ENCODE measurements at regions not wholly inside any gene's neighbourhood (a gene's known extent, or its start where the extent isn't known, plus 50 kb on each side); places are given as distances from the start of the nearest gene placed in this dataset.
"Not testable (repeated sequence)": the region's sequence is repeated elsewhere in the genome, so short reads cannot be mapped to it uniquely, and the experiment has no call there.

DNA sequence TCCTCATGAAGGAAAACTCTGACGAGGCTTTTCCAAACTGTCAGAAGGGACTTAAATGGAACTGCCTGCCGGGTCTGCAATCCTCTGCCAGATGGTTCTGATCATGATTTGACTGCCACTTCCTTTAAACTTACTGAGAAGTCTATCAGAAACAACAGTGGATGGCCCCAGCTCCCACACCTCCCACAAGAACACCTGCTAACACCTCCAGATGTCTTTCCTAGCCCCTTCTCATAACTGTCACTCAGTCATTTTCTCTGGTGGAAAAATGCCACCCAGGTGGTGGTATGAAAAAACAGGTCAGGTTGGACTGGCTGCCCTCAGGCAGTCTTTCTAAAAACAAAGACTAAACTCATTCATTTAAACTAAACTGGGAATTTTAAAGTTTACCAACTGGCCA, 66.7 kb upstream of the ABCD3 start:
- Histone ChIP-seq H4K91ac (ENCODE audit: low read depth, low read length) (no peak overlapping the region), H3K4me2 (ENCODE audit: low read length) (no peak overlapping the region), H3K4ac (ENCODE audit: low read depth, low read length) (no peak overlapping the region), H2BK12ac (ENCODE audit: low read length) (no peak overlapping the region), H4K8ac (ENCODE audit: low read depth, low read length) (no peak overlapping the region), H2BK5ac (ENCODE audit: low read depth, low read length, poor library complexity) (no peak overlapping the region), H3K27ac (ENCODE audit: low read depth, low read length) (no peak overlapping the region), H2AK5ac (ENCODE audit: low read length) (no peak overlapping the region), H2AFZ (ENCODE audit: insufficient read depth, low read length, poor library complexity) (no peak overlapping the region), H3K23ac (ENCODE audit: low read length) (no peak overlapping the region), H3K4me1 (ENCODE audit: control insufficient read depth in 1 of 2, insufficient read depth in 2 of 2, low read length in 2 of 2) (peaks cover 2 to 4% of the 10 kb centered on the region in 2 experiments), H3K27me3 (ENCODE audit: insufficient read depth, low read length) (no peaks in the 10 kb centered on the region), H2BK120ac (ENCODE audit: insufficient read depth, low read length, poor library complexity) (no peak overlapping the region), H3K4me3 (ENCODE audit: low read depth, low read length) (no peak overlapping the region), H3K79me2 (ENCODE audit: control insufficient read depth, insufficient read depth, low read length, poor library complexity) (no peaks in the 10 kb centered on the region), H3K14ac (ENCODE audit: low read length) (no peak overlapping the region), H4K12ac (ENCODE audit: low read depth, low read length) (no peak overlapping the region), H3K79me1 (ENCODE audit: low read length) (no peaks in the 10 kb centered on the region), H3K36me3 (ENCODE audit: control insufficient read depth in 1 of 2, insufficient read depth in 2 of 2, low read length in 2 of 2) (no peaks in the 10 kb centered on the region), H3K9ac (ENCODE audit: low read length) (no peak overlapping the region), H3K9me3 (ENCODE audit: insufficient read depth, low read depth, low read length) (no peaks in the 10 kb centered on the region), H3K18ac (ENCODE audit: low read length) (no peak overlapping the region)
- no CpG with 5 or more reads among the region's 2 CpGs for WGBS (ENCODE audit: extremely low coverage, insufficient coverage, insufficient read length)
- peak; percentile 35 to 65 for DNase-seq

- Histone ChIP-seq H4K8ac (ENCODE audit: low read depth, low read length) (no peak overlapping the region), H3K4me2 (ENCODE audit: low read length) (no peak overlapping the region), H3K18ac (ENCODE audit: low read length) (no peak overlapping the region), H2BK12ac (ENCODE audit: low read length) (no peak overlapping the region), H3K27ac (ENCODE audit: low read depth, low read length) (no peak overlapping the region), H4K12ac (ENCODE audit: low read depth, low read length) (no peak overlapping the region), H3K14ac (ENCODE audit: low read length) (no peak overlapping the region), H3K79me1 (ENCODE audit: low read length) (no peaks in the 10 kb centered on the region), H3K27me3 (ENCODE audit: insufficient read depth, low read length) (no peaks in the 10 kb centered on the region), H3K4me1 (ENCODE audit: control insufficient read depth in 1 of 2, insufficient read depth in 2 of 2, low read length in 2 of 2) (peaks cover 1 to 4% of the 10 kb centered on the region in 2 experiments), H4K91ac (ENCODE audit: low read depth, low read length) (no peak overlapping the region), H2AFZ (ENCODE audit: insufficient read depth, low read length, poor library complexity) (no peak overlapping the region), H3K4ac (ENCODE audit: low read depth, low read length) (no peak overlapping the region), H3K23ac (ENCODE audit: low read length) (no peak overlapping the region), H3K36me3 (ENCODE audit: control insufficient read depth in 1 of 2, insufficient read depth in 2 of 2, low read length in 2 of 2) (no peaks in the 10 kb centered on the region), H3K9me3 (ENCODE audit: insufficient read depth, low read depth, low read length) (no peaks in the 10 kb centered on the region), H3K4me3 (ENCODE audit: low read depth, low read length) (no peak overlapping the region), H2BK120ac (ENCODE audit: insufficient read depth, low read length, poor library complexity) (no peak overlapping the region), H2BK5ac (ENCODE audit: low read depth, low read length, poor library complexity) (no peak overlapping the region), H3K9ac (ENCODE audit: low read length) (no peak overlapping the region), H2AK5ac (ENCODE audit: low read length) (no peak overlapping the region), H3K79me2 (ENCODE audit: control insufficient read depth, insufficient read depth, low read length, poor library complexity) (no peaks in the 10 kb centered on the region)
- WGBS (ENCODE audit: extremely low coverage, insufficient coverage, insufficient read length): no CpG with 5 or more reads among the region's 1 CpG
- DNase-seq: no peak
These were observed 67.8 kb upstream of the ABCD3 start for GRCh38 chr1:94350350-94350924.

DNA sequence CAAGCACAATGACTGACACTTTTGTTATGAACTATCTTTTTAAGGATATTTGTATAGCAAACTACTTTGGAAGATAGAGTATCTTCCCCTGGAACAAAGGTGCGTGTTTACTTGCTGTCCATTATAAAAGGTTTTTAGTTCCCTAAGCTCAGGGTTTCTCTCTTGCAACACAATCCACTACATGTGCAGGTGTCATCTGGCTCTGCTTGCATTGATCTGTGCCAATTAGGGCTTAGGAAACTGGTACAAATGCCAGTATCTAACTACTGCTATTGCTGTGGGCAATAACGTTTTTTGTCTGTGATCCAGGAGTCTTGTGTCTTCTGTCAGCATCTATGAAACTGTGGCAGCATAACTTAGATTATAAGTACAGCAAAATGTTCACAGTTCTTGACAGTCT, 68.3 kb upstream of the ABCD3 start:
- H3K4me1 ChIP-seq (ENCODE audit: control insufficient read depth in 1 of 2, insufficient read depth in 2 of 2, low read length in 2 of 2): peaks cover 0 to 6% of the 10 kb centered on the region in 2 experiments
- no peak overlapping the region for H3K23ac ChIP-seq (ENCODE audit: low read length)
- no peak overlapping the region for H2AK5ac ChIP-seq (ENCODE audit: low read length)
- H3K18ac ChIP-seq (ENCODE audit: low read length): no peak overlapping the region
- H3K79me1 ChIP-seq (ENCODE audit: low read length): no peaks in the 10 kb centered on the region
- no peak overlapping the region for H4K91ac ChIP-seq (ENCODE audit: low read depth, low read length)
- H3K36me3 ChIP-seq (ENCODE audit: control insufficient read depth in 1 of 2, insufficient read depth in 2 of 2, low read length in 2 of 2): no peaks in the 10 kb centered on the region
- H3K4me2 ChIP-seq (ENCODE audit: low read length): no peak overlapping the region
- no peaks in the 10 kb centered on the region for H3K9me3 ChIP-seq (ENCODE audit: insufficient read depth, low read depth, low read length)
- no peak overlapping the region for H3K14ac ChIP-seq (ENCODE audit: low read length)
- no peak overlapping the region for H3K4ac ChIP-seq (ENCODE audit: low read depth, low read length)
- no peak overlapping the region for H2AFZ ChIP-seq (ENCODE audit: insufficient read depth, low read length, poor library complexity)
- H2BK12ac ChIP-seq (ENCODE audit: low read length): no peak overlapping the region
- no CpG with 5 or more reads among the region's 2 CpGs for WGBS (ENCODE audit: extremely low coverage, insufficient coverage, insufficient read length)
- H3K9ac ChIP-seq (ENCODE audit: low read length): no peak overlapping the region
- H4K8ac ChIP-seq (ENCODE audit: low read depth, low read length): no peak overlapping the region
- no peak overlapping the region for H2BK5ac ChIP-seq (ENCODE audit: low read depth, low read length, poor library complexity)
- no peak overlapping the region for H4K12ac ChIP-seq (ENCODE audit: low read depth, low read length)
- no peak overlapping the region for H2BK120ac ChIP-seq (ENCODE audit: insufficient read depth, low read length, poor library complexity)
- DNase-seq: no peak
- no peaks in the 10 kb centered on the region for H3K27me3 ChIP-seq (ENCODE audit: insufficient read depth, low read length)
- H3K27ac ChIP-seq (ENCODE audit: low read depth, low read length): no peak overlapping the region
- no peaks in the 10 kb centered on the region for H3K79me2 ChIP-seq (ENCODE audit: control insufficient read depth, insufficient read depth, low read length, poor library complexity)
- no peak overlapping the region for H3K4me3 ChIP-seq (ENCODE audit: low read depth, low read length)

DNA sequence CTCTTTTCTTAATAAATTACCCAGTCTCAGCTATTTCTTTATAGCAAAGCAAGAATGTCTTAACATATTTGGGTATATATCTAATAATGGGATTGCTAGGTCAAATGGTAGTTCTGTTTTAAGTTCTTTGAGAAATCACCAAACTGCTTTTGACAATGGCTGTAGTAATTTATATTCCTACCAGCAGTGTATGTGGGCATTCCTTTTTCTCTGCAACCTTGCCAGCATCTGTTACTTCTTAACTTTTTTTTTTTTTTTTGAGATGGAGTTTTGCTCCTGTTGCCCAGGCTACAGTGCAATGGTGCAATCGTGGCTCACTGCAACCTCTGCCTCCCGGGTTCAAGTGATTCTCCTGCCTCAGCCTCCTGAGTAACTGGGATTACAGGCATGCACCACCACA, 69.8 kb upstream of the ABCD3 start:
- not testable (repeated sequence) for H2BK120ac ChIP-seq (ENCODE audit: insufficient read depth, low read length, poor library complexity); H3K18ac ChIP-seq (ENCODE audit: low read length); H3K27me3 ChIP-seq (ENCODE audit: insufficient read depth, low read length); H3K79me1 ChIP-seq (ENCODE audit: low read length); H2AK5ac ChIP-seq (ENCODE audit: low read length); H3K79me2 ChIP-seq (ENCODE audit: control insufficient read depth, insufficient read depth, low read length, poor library complexity); H2BK5ac ChIP-seq (ENCODE audit: low read depth, low read length, poor library complexity); H3K14ac ChIP-seq (ENCODE audit: low read length); H2BK12ac ChIP-seq (ENCODE audit: low read length); H3K4me3 ChIP-seq (ENCODE audit: low read depth, low read length); H3K9ac ChIP-seq (ENCODE audit: low read length); H4K8ac ChIP-seq (ENCODE audit: low read depth, low read length); H2AFZ ChIP-seq (ENCODE audit: insufficient read depth, low read length, poor library complexity); H3K4ac ChIP-seq (ENCODE audit: low read depth, low read length); H3K27ac ChIP-seq (ENCODE audit: low read depth, low read length); H4K91ac ChIP-seq (ENCODE audit: low read depth, low read length); H3K23ac ChIP-seq (ENCODE audit: low read length); H4K12ac ChIP-seq (ENCODE audit: low read depth, low read length); H3K36me3 ChIP-seq (ENCODE audit: control insufficient read depth in 1 of 2, insufficient read depth in 2 of 2, low read length in 2 of 2); H3K4me2 ChIP-seq (ENCODE audit: low read length); H3K9me3 ChIP-seq (ENCODE audit: insufficient read depth, low read depth, low read length)
- peaks cover 3 to 12% of the 10 kb centered on the region in 2 experiments for H3K4me1 ChIP-seq (ENCODE audit: control insufficient read depth in 1 of 2, insufficient read depth in 2 of 2, low read length in 2 of 2)
- no CpG with 5 or more reads among the region's 2 CpGs for WGBS (ENCODE audit: extremely low coverage, insufficient coverage, insufficient read length)
- peak in 1 of 2 donors; percentile 56 for DNase-seq
